ENCODE measurements at regions not wholly inside any gene's neighbourhood (a gene's known extent, or its start where the extent isn't known, plus 50 kb on each side); places are given as distances from the start of the nearest gene placed in this dataset.

GRCh38 chr5:3043600-3043999 lies 292.1 kb upstream of the IRX2 start:
- Histone ChIP-seq H3K4me3 (replicated peaks in 1 of 3; ENCODE audit: low read depth in 2 of 3, low read length in 3 of 3) (no peak overlapping the region), H3K4me2 (replicated peaks; ENCODE audit: extremely low read depth, low read length, poor library complexity, severe bottlenecking) (no peak overlapping the region), H3K9ac (ENCODE audit: insufficient read depth, low read length, poor library complexity, severe bottlenecking) (no peak overlapping the region), H2AFZ (ENCODE audit: insufficient read depth, low read depth, low read length, poor library complexity, severe bottlenecking) (no peak overlapping the region), H3K27me3 (ENCODE audit: control insufficient read depth in 2 of 2, insufficient read depth in 2 of 2, low read length in 2 of 2) (no peaks in the 10 kb centered on the region), H4K20me1 (ENCODE audit: insufficient read depth, low read length) (no peaks in the 10 kb centered on the region), H3K27ac (ENCODE audit: low read depth in 1 of 2, low read length in 2 of 2) (no peak overlapping the region), H3K9me3 (replicated peaks in 1 of 2; ENCODE audit: control insufficient read depth in 1 of 2, insufficient read depth in 1 of 2, low read length in 2 of 2) (peaks cover 4 to 25% of the 10 kb centered on the region in 2 donors), H3K79me2 (ENCODE audit: insufficient read depth, low read length) (no peaks in the 10 kb centered on the region), H3K4me1 (ENCODE audit: control insufficient read depth in 1 of 2, insufficient read depth in 2 of 2, low read length in 2 of 2) (no peaks in the 10 kb centered on the region), H3K36me3 (replicated peaks in 1 of 2; ENCODE audit: control insufficient read depth in 1 of 2, insufficient read depth in 2 of 2, low read length in 2 of 2) (no peaks in the 10 kb centered on the region)
- Mint-ChIP-seq H3K36me3 (no peaks in the 10 kb centered on the region), H3K27me3 (ENCODE audit: low read depth in 3 of 3) (peaks cover 0 to 2% (median 0%) of the 10 kb centered on the region in 3 donors), H3K9me3 (peaks cover 0 to 18% (median 9%) of the 10 kb centered on the region in 7 donors), H3K4me3 (no peak overlapping the region), H3K4me1 (no peaks in the 10 kb centered on the region), H3K27ac (no peak overlapping the region)
- intact Hi-C loops (cut with micrococcal nuclease): no loop called here
- no peak for TF ChIP-seq CTCF (IDR thresholded peaks at IDR 0.05)
- no peak for DNase-seq

- no peak for TF ChIP-seq CTCF (IDR thresholded peaks at IDR 0.05)
- Histone ChIP-seq H3K4me3 (replicated peaks in 1 of 3; ENCODE audit: low read depth in 2 of 3, low read length in 3 of 3) (no peak overlapping the region), H3K4me1 (ENCODE audit: control insufficient read depth in 1 of 2, insufficient read depth in 2 of 2, low read length in 2 of 2) (no peaks in the 10 kb centered on the region), H3K27me3 (ENCODE audit: control insufficient read depth in 2 of 2, insufficient read depth in 2 of 2, low read length in 2 of 2) (no peaks in the 10 kb centered on the region), H3K9me3 (replicated peaks in 1 of 2; ENCODE audit: control insufficient read depth in 1 of 2, insufficient read depth in 1 of 2, low read length in 2 of 2) (peaks cover 4 to 25% of the 10 kb centered on the region in 2 donors), H3K27ac (ENCODE audit: low read depth in 1 of 2, low read length in 2 of 2) (no peak overlapping the region), H4K20me1 (ENCODE audit: insufficient read depth, low read length) (no peaks in the 10 kb centered on the region), H3K79me2 (ENCODE audit: insufficient read depth, low read length) (no peaks in the 10 kb centered on the region), H3K4me2 (replicated peaks; ENCODE audit: extremely low read depth, low read length, poor library complexity, severe bottlenecking) (no peak overlapping the region), H3K36me3 (replicated peaks in 1 of 2; ENCODE audit: control insufficient read depth in 1 of 2, insufficient read depth in 2 of 2, low read length in 2 of 2) (no peaks in the 10 kb centered on the region), H3K9ac (ENCODE audit: insufficient read depth, low read length, poor library complexity, severe bottlenecking) (no peak overlapping the region), H2AFZ (ENCODE audit: insufficient read depth, low read depth, low read length, poor library complexity, severe bottlenecking) (no peak overlapping the region)
- H3K4me1 Mint-ChIP-seq: no peaks in the 10 kb centered on the region
- H3K4me3 Mint-ChIP-seq: no peak overlapping the region
- WGBS (ENCODE audit: insufficient coverage): 67% methylated on average over 1 of the region's 4 CpGs
- H3K27ac Mint-ChIP-seq: no peak overlapping the region
- H3K9me3 Mint-ChIP-seq: peaks cover 3 to 27% (median 8%) of the 10 kb centered on the region in 7 donors
- no peak for DNase-seq
- peaks cover 0 to 2% (median 0%) of the 10 kb centered on the region in 3 donors for H3K27me3 Mint-ChIP-seq (ENCODE audit: low read depth in 3 of 3)
- intact Hi-C loops (cut with micrococcal nuclease): no loop called here
- no peaks in the 10 kb centered on the region for H3K36me3 Mint-ChIP-seq
Observed at GRCh38 chr5:3041001-3041400, 289.5 kb upstream of the IRX2 start.
